ENCODE measurements at regions not wholly inside any gene's neighbourhood (a gene's known extent, or its start where the extent isn't known, plus 50 kb on each side); places are given as distances from the start of the nearest gene placed in this dataset.

- Histone ChIP-seq H3K4me3 (no peak overlapping the region), H4K20me1 (ENCODE audit: insufficient read depth, poor library complexity, severe bottlenecking) (no peaks in the 10 kb centered on the region), H3K4me1 (ENCODE audit: insufficient read depth) (no peaks in the 10 kb centered on the region), H3K27ac (peak overlapping the region; percentile 47), H3K9me2 (replicated peaks; ENCODE audit: insufficient read depth) (no peaks in the 10 kb centered on the region), H3K9me3 (ENCODE audit: low read depth) (no peaks in the 10 kb centered on the region), H3K79me2 (no peaks in the 10 kb centered on the region), H2AFZ (peak overlapping the region; percentile 38), H3K27me3 (no peaks in the 10 kb centered on the region), H3K4me2 (peak overlapping the region; percentile 53), H3K36me3 (replicated peaks; ENCODE audit: insufficient read depth, low read depth) (no peaks in the 10 kb centered on the region)
- peak; percentile 52 for DNase-seq (ENCODE audit: low spot score)
- 28% methylated on average over 3 of the region's 3 CpGs for WGBS (ENCODE audit: low lambda C conversion rate, missing lambda C conversion rate)
- TF ChIP-seq EZH2 (IDR thresholded peaks at IDR 0.05; ENCODE audit: borderline replicate concordance) (no peak), CTCF (IDR thresholded peaks at IDR 0.05; ENCODE audit: poor library complexity) (no peak), EZH2phosphoT487 (IDR thresholded peaks at IDR 0.05; ENCODE audit: low read depth, severe bottlenecking, unreplicated experiment) (no peak)
These were observed 818.8 kb upstream of the GYPC start for GRCh38 chr2:125837128-125837527.

GRCh38 chr2:125837611-125838010, 818.3 kb upstream of the GYPC start:
- H3K36me3 ChIP-seq (replicated peaks; ENCODE audit: insufficient read depth, low read depth), result no peaks in the 10 kb centered on the region
- peak overlapping the region; percentile 38 for H2AFZ ChIP-seq
- 91% methylated on average over 5 of the region's 5 CpGs for WGBS (ENCODE audit: low lambda C conversion rate, missing lambda C conversion rate)
- no peaks in the 10 kb centered on the region for H3K27me3 ChIP-seq
- peak overlapping the region; percentile 47 for H3K27ac ChIP-seq
- no peaks in the 10 kb centered on the region for H3K4me1 ChIP-seq (ENCODE audit: insufficient read depth)
- H3K4me3 ChIP-seq, result no peak overlapping the region
- DNase-seq (ENCODE audit: low spot score), result no peak
- no peak for TF ChIP-seq CTCF (IDR thresholded peaks at IDR 0.05; ENCODE audit: poor library complexity)
- no peak for TF ChIP-seq EZH2phosphoT487 (IDR thresholded peaks at IDR 0.05; ENCODE audit: low read depth, severe bottlenecking, unreplicated experiment)
- no peak for TF ChIP-seq EZH2 (IDR thresholded peaks at IDR 0.05; ENCODE audit: borderline replicate concordance)
- H3K9me2 ChIP-seq (replicated peaks; ENCODE audit: insufficient read depth), result no peaks in the 10 kb centered on the region
- H3K79me2 ChIP-seq, result no peaks in the 10 kb centered on the region
- no peaks in the 10 kb centered on the region for H3K9me3 ChIP-seq (ENCODE audit: low read depth)
- peak overlapping the region; percentile 53 for H3K4me2 ChIP-seq
- H4K20me1 ChIP-seq (ENCODE audit: insufficient read depth, poor library complexity, severe bottlenecking), result no peaks in the 10 kb centered on the region

GRCh38 chr2:125839945-125840344, 816.0 kb upstream of the GYPC start:
- Histone ChIP-seq H3K4me2 (no peak overlapping the region), H3K4me3 (no peak overlapping the region), H3K9me2 (replicated peaks; ENCODE audit: insufficient read depth) (no peaks in the 10 kb centered on the region), H3K79me2 (no peaks in the 10 kb centered on the region), H3K9me3 (ENCODE audit: low read depth) (no peaks in the 10 kb centered on the region), H3K27ac (no peak overlapping the region), H2AFZ (no peak overlapping the region), H3K36me3 (replicated peaks; ENCODE audit: insufficient read depth, low read depth) (no peaks in the 10 kb centered on the region), H3K27me3 (no peaks in the 10 kb centered on the region), H3K4me1 (ENCODE audit: insufficient read depth) (no peaks in the 10 kb centered on the region), H4K20me1 (ENCODE audit: insufficient read depth, poor library complexity, severe bottlenecking) (no peaks in the 10 kb centered on the region)
- no peak for DNase-seq (ENCODE audit: low spot score)
- no peak for TF ChIP-seq EZH2phosphoT487 (IDR thresholded peaks at IDR 0.05; ENCODE audit: low read depth, severe bottlenecking, unreplicated experiment)
- TF ChIP-seq EZH2 (IDR thresholded peaks at IDR 0.05; ENCODE audit: borderline replicate concordance), result no peak
- no peak for TF ChIP-seq CTCF (IDR thresholded peaks at IDR 0.05; ENCODE audit: poor library complexity)

GRCh38 chr2:125842041-125842440, 813.9 kb upstream of the GYPC start:
- Histone ChIP-seq H3K36me3 (replicated peaks; ENCODE audit: insufficient read depth, low read depth) (no peaks in the 10 kb centered on the region), H3K4me3 (no peak overlapping the region)
- WGBS (ENCODE audit: low lambda C conversion rate, missing lambda C conversion rate), result 52% methylated on average over 1 of the region's 1 CpG

More at GRCh38 chr2:125842041-125842440, 813.9 kb upstream of the GYPC start:
- Histone ChIP-seq H3K27ac (no peak overlapping the region), H3K9me3 (ENCODE audit: low read depth) (no peaks in the 10 kb centered on the region), H3K9me2 (replicated peaks; ENCODE audit: insufficient read depth) (no peaks in the 10 kb centered on the region), H3K4me2 (no peak overlapping the region), H3K79me2 (no peaks in the 10 kb centered on the region), H3K4me1 (ENCODE audit: insufficient read depth) (no peaks in the 10 kb centered on the region), H3K27me3 (no peaks in the 10 kb centered on the region), H4K20me1 (ENCODE audit: insufficient read depth, poor library complexity, severe bottlenecking) (no peaks in the 10 kb centered on the region), H2AFZ (no peak overlapping the region)
- TF ChIP-seq EZH2 (IDR thresholded peaks at IDR 0.05; ENCODE audit: borderline replicate concordance) (no peak), CTCF (IDR thresholded peaks at IDR 0.05; ENCODE audit: poor library complexity) (no peak)
- DNase-seq (ENCODE audit: low spot score), result no peak
